ENCODE measurements at regions not wholly inside any gene's neighbourhood (a gene's known extent, or its start where the extent isn't known, plus 50 kb on each side); places are given as distances from the start of the nearest gene placed in this dataset.
A peak's percentile ranks its signal among the peaks of the same experiment; 100 is the strongest.
"Not testable (repeated sequence)": the region's sequence is repeated elsewhere in the genome, so short reads cannot be mapped to it uniquely, and the experiment has no call there.

- no peak for DNase-seq (ENCODE audit: low read depth in 2 of 3, low spot score in 1 of 3)
These were observed 154.0 kb downstream of the REEP3 start for GRCh38 chr10:63675171-63675570.

- no peak for DNase-seq (ENCODE audit: low read depth in 2 of 3, low spot score in 1 of 3)
These were observed 155.8 kb downstream of the REEP3 start for GRCh38 chr10:63677001-63677400.

GRCh38 chr10:63680545-63680944 lies 159.3 kb downstream of the REEP3 start:
- DNase-seq (ENCODE audit: low read depth in 2 of 3, low spot score in 1 of 3), result not testable (repeated sequence)

GRCh38 chr10:63681993-63682697 lies 160.9 kb downstream of the REEP3 start:
- DNase-seq (ENCODE audit: low read depth in 2 of 3, low spot score in 1 of 3), result no peak

- not testable (repeated sequence) for DNase-seq (ENCODE audit: low read depth in 2 of 3, low spot score in 1 of 3)
These were observed 161.5 kb downstream of the REEP3 start for GRCh38 chr10:63682698-63683052.

GRCh38 chr10:63683223-63683622 lies 162.0 kb downstream of the REEP3 start:
- no peak for DNase-seq (ENCODE audit: low read depth in 2 of 3, low spot score in 1 of 3)

- no peak for DNase-seq (ENCODE audit: low read depth in 2 of 3, low spot score in 1 of 3)
These were observed 162.5 kb downstream of the REEP3 start for GRCh38 chr10:63683686-63684085.

- DNase-seq (ENCODE audit: low read depth in 2 of 3, low spot score in 1 of 3), result no peak
These were observed 163.2 kb downstream of the REEP3 start for GRCh38 chr10:63684257-63684936.

- no peak for DNase-seq (ENCODE audit: low read depth in 2 of 3, low spot score in 1 of 3)
These were observed 168.6 kb downstream of the REEP3 start for GRCh38 chr10:63689768-63690167.

GRCh38 chr10:63692220-63692896 lies 171.2 kb downstream of the REEP3 start:
- DNase-seq (ENCODE audit: low read depth in 2 of 3, low spot score in 1 of 3), result no peak

GRCh38 chr10:63693021-63693420 lies 171.8 kb downstream of the REEP3 start:
- DNase-seq (ENCODE audit: low read depth in 2 of 3, low spot score in 1 of 3), result not testable (repeated sequence)

GRCh38 chr10:63696205-63696604 lies 175.0 kb downstream of the REEP3 start:
- no peak for DNase-seq (ENCODE audit: low read depth in 2 of 3, low spot score in 1 of 3)

GRCh38 chr10:63697956-63698786 lies 177.0 kb downstream of the REEP3 start:
- DNase-seq (ENCODE audit: low read depth in 2 of 3, low spot score in 1 of 3), result no peak

GRCh38 chr10:63698787-63699150 lies 177.6 kb downstream of the REEP3 start:
- no peak for DNase-seq (ENCODE audit: low read depth in 2 of 3, low spot score in 1 of 3)

- DNase-seq (ENCODE audit: low read depth in 2 of 3, low spot score in 1 of 3), result peak in 2 of 3 donors; percentile 19 to 25
These were observed 178.8 kb downstream of the REEP3 start for GRCh38 chr10:63699785-63700613.

- DNase-seq (ENCODE audit: low read depth in 2 of 3, low spot score in 1 of 3), result no peak
These were observed 179.5 kb downstream of the REEP3 start for GRCh38 chr10:63700631-63701156.

- DNase-seq (ENCODE audit: low read depth in 2 of 3, low spot score in 1 of 3), result no peak
These were observed 180.9 kb downstream of the REEP3 start for GRCh38 chr10:63702092-63702491.

- DNase-seq (ENCODE audit: low read depth in 2 of 3, low spot score in 1 of 3), result no peak
These were observed 182.0 kb downstream of the REEP3 start for GRCh38 chr10:63703113-63703670.

GRCh38 chr10:63703740-63704345 lies 182.6 kb downstream of the REEP3 start:
- DNase-seq (ENCODE audit: low read depth in 2 of 3, low spot score in 1 of 3), result no peak
